GM19351 (cell line): ENCODE measurements at regions not wholly inside any gene's neighbourhood (a gene's known extent, or its start where the extent isn't known, plus 50 kb on each side); places are given as distances from the start of the nearest gene placed in this dataset.

ENCODE experiments used
- ATAC-seq: cut with Tn5 transposase; IDR thresholded peaks from one replicate; pipeline ENCODE4 v1.9.1; 2021; ENCODE audit warnings: mild to moderate bottlenecking, moderate library complexity; ENCODE audit not compliant: unreplicated experiment

- no peak for ATAC-seq
Observed at GRCh38 chr9:89923961-89924504, 319.2 kb downstream of the GADD45G start.

DNA sequence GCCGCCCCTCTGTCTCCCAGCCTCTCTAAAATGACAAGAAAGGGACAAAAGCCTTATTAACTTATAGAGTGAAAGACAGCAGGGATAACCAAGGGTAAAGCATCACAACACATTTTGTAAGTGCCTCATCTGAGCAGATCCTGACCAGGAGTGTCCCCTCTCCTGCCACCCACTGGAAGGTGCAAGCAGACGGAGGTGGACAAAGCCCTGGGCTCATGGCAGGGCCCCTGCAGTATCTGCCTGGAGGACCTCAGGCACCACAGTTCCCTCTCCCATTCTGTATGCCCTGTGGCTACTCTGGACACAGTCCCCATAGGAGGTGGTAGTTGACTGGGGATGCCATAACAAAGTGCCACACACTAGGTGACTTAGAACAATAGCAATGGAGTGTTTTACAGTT lies 319.8 kb downstream of the GADD45G start:
- ATAC-seq: no peak

DNA sequence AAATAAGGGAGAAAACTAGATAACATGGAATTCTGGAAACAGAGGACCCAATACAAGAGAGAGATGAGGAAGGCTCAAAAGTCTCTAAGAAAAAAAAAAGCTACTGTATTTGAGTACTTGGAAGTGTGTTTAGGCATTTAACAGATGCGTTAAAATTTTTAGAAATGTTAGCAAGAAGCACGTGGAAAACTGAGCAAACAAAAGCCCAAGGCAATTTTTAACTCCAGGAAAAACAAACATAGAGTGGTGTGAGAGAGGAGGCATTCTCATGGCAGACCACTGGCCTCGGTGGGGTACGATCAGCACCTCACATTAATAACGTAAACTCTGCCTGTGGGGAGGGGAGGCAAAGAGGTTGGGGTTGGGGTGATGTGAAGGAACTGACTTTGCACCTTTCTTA lies 321.4 kb downstream of the GADD45G start:
- no peak for ATAC-seq

GRCh38 chr9:89926691-89927220 lies 321.9 kb downstream of the GADD45G start:
- no peak for ATAC-seq

GRCh38 chr9:89928106-89928505 lies 323.3 kb downstream of the GADD45G start:
- ATAC-seq: no peak

- no peak for ATAC-seq
Observed at GRCh38 chr9:89928521-89929275, 323.9 kb downstream of the GADD45G start.

DNA sequence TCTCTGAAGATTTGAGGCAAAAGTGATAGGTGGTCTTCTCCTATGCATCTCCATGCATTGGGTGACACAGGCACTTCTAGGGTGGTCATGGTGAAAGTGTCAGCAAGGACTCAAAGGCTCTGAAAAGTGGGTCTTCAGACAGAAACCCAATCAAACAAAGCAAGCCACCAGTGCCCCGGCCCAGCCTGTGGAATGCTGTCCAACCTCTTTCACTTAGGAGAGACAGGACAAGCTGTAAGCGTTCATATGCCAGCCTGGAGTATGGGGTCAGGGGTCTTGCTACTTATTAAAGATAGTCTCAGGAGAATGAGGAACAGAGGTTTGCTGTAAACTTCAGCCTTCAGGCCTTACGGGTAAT lies 324.5 kb downstream of the GADD45G start:
- no peak for ATAC-seq

GRCh38 chr9:89929673-89930480 lies 325.1 kb downstream of the GADD45G start:
- no peak for ATAC-seq

- no peak for ATAC-seq
Observed at GRCh38 chr9:89933578-89933977, 328.8 kb downstream of the GADD45G start.

GRCh38 chr9:89935115-89935514 lies 330.3 kb downstream of the GADD45G start:
- ATAC-seq: no peak

GRCh38 chr9:89935801-89936200 lies 331.0 kb downstream of the GADD45G start:
- ATAC-seq: no peak

DNA sequence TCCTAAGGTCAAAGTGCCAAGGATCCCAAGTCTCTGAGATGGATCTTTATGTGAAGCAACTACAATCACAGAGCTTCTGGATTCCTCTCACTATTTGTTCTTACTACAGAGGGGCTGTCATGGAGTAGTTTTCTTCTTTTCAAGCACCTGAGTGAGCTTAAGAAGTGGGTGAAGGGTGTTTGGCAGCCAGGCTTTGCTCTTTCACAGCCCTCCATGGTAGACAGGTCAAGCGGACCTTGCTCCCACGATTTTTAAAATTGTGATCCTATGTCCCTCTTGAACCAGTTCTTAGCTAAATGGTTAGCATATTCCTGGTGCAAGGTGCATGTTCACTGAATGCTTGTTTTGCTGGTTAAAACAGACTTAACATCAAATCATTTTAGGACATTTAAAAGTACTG lies 332.2 kb downstream of the GADD45G start:
- no peak for ATAC-seq

GRCh38 chr9:89939181-89939580 lies 334.4 kb downstream of the GADD45G start:
- ATAC-seq: no peak

GRCh38 chr9:89939626-89940292 lies 334.9 kb downstream of the GADD45G start:
- ATAC-seq: no peak

GRCh38 chr9:89940625-89941024 lies 335.8 kb downstream of the GADD45G start:
- no peak for ATAC-seq

- ATAC-seq: no peak
Observed at GRCh38 chr9:89941875-89942274, 337.1 kb downstream of the GADD45G start.

DNA sequence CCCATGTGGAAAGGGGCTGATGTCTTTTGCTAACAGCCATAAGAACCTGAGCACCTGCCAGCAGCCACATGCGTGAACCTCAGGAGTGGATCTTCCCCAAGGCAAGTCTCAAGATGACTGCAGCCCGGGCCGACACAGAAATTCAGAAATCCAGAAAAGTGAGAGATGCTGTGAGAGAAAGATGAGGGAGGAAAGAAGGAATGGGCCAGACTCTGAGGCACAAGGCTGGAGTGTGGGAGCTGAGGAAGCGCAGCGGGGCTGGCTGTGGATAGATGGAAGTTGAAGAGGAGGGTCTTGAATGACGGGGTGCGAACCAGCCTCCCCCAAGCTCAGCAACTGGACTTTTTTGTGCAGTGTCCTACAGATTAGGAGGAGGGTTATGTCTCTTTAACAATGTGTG lies 337.8 kb downstream of the GADD45G start:
- ATAC-seq: no peak

DNA sequence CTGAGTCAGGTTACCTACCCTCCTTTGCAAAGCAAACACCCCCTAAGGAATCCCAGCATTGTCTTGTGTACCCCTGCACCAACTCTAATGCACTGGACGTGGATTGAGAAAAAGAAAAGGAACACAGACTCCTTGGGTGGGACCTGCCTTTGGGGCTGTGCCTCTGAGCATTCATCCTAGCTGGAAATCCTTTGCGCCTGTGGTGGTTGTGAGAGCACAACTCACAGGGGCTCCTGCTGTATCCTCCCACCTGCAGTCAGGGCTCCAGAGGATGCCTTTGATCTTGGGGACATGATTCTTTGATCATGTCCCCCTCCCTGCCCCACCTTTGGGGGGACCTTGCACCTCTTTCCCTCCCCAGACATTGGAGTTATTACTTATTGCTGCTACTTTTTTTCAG lies 338.5 kb downstream of the GADD45G start:
- ATAC-seq: no peak

- ATAC-seq: no peak
Observed at GRCh38 chr9:89943728-89944127, 338.9 kb downstream of the GADD45G start.

- no peak for ATAC-seq
Observed at GRCh38 chr9:89945133-89945532, 340.3 kb downstream of the GADD45G start.

DNA sequence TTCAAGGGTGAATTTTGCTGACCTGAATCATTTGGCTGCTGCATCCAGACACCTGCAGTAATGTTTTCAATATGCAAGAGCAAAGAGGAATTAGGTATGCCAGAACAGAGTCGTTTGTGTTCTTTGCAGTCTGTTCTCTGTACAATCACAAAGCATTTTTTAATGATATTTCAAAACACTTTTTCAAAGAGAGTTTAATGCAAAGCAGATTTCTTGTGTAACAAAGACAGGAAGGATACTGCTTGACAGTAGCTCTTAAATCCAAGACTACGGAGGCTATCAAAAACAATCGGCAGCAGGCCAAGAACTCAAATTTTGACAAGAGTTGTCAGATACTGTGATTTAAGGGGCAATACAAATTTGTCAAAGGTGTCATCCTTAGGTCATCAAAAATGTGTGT lies 341.9 kb downstream of the GADD45G start:
- ATAC-seq: no peak
